ENCODE measurements at regions not wholly inside any gene's neighbourhood (a gene's known extent, or its start where the extent isn't known, plus 50 kb on each side); places are given as distances from the start of the nearest gene placed in this dataset.
"Not testable (repeated sequence)": the region's sequence is repeated elsewhere in the genome, so short reads cannot be mapped to it uniquely, and the experiment has no call there.

DNA sequence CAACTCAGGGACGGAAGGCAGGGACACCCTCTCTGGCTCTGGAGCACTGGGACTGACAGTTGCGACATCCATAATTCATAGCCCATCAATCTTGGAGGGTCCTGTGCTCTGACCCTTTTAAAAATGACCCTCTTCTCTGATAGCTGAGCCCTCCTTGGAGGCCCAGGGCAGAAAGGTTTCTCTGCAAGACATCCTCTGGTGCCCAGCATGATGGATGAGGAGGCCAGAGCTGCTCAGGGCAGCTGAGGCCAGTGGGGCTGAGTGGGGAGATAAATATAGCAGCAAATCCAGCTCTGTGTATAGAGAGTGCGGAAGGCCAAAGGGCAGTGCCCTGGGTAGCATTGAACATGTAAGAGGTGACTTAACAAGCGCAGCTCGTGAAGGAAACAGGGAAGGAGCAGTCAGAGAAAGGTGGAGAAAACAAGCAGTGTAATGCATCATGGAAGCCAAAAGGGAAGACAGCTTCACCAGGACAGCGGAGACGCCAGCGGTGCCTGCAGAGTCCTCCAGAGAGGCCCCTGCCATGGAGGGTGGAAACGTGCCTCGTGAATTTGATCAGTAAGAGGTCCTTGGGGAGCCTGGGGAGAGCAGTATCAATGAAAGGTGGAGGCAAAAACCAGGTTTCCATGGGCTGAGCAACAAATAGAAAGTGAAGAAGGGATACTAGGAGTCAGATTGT lies 50.4 kb upstream of the FMOD start:
- DNase-seq = no peak

DNA sequence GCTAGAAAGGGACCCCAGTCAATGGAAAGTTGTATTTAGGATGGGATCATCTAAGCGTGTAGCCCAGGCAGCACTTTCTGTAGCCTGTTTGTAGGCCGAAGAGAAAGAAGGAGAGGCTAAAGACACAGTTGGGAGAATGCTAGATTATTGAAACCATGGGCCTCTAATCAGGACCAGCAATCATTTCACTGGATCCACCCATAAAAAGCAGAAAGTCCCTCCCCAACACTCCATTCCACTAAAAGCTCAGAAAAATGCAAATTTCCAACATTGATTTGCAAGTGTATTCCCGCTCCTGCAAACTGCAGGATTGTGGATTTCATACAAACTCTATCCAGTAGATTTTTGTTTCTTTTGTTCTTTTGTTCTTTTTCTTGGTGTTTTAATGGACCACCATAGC lies 51.2 kb upstream of the FMOD start:
- DNase-seq = no peak

DNA sequence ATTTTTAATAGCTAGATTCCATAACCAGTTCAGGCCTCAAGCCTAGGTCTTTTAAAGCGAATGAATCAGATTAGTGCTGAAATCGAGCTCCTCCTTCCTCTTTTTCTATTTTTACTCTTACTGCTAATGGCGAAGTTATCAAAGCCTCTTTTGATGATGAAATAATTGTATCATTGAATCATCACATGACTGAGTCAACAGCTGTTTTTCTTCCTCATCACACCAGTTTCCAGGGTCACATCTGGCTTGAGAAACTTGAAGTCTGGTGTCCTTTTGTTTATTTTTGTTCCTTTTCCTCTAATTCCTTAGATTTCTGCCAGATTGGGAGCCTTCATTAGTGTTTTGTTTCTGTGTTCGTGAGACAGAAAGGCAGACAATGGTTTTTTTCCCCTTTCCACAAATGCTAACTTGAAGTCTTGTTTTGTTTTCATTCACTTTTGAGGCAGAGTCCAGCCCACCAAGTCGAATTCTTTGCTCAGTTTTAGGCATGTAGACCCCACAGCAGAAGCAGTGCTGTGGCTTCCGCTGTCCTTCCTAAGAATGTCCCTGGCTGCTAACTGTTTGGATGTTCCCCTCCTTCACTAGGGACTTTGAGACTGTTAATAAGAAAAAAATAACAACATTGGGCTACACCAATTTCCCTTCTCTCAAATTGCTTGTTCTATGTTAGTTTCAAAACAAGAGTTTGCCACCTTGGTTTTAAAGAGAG lies 51.9 kb upstream of the FMOD start:
- DNase-seq = peak; percentile 91

DNA sequence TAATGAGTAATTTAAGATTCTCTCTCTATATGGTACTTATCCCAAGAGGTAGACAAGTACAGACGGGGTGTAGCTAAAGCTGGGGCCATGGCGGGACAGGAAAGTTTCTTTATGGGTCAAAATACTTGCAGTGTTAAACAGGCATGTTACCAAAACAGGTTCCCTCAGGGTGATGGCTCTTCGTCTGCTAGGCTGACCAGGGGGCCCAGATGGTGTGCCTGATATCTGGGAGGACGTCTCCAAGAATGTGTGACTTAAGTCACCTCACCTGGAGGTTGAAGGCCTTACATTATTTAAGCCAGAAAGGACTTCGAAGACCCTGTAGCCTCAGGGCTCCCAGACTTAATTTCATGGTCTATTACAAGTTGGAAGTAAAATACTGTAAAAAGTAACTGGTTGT lies 52.7 kb upstream of the FMOD start:
- no peak for DNase-seq

DNA sequence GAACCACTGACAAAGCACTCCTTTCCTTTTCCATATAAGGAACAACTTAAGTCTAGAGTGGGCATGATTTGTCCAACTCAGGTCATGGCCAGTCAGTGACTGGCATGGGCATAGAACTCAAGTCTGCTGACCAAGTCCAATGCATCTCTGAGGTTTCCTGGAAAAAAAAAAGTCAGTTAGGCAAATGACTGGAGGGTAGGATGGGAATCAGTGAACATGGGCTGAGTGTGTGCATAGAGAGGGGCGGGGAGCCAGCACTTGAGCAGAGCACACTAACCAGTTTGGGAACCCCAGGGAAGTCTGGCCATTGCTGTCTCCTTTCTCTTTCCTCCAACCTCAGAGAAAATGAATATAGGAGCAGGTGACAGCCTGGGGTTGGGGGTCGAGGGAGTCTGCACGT lies 53.6 kb upstream of the FMOD start:
- DNase-seq = no peak

DNA sequence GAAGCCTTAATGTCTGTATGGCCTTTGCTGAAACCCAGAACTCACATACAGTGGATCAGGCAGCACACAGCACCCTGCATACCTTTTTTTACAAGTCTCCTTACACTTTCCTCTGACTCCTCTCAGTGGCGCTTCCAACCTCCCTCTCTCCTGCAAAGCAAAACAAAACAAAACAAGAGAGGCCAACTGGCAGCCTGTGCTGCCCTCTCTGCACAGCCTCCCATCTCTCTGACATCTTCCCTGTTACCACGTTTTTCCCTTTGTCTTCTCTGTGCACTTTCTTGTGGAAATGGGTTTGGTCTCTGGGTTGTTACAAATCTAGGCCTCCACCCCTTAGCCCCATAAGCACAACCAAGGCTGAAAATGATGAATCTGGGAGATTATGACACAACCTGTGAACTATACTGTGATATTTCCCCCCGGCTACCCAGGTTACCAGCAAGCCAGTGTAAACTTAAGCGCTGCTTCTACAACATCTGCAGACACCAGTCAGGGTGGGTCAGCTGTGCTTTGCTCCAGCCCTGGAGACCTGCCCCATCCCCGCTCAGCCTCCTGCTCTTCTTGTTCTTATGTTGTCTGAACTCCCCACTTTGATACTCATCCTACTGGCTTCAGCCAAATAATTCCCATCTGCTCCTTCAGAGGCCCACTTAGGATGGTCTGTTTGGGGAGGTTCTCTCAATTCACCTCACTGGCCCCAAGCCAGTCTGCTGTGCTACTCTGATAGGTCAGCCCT lies 54.9 kb upstream of the FMOD start:
- no peak for DNase-seq

DNA sequence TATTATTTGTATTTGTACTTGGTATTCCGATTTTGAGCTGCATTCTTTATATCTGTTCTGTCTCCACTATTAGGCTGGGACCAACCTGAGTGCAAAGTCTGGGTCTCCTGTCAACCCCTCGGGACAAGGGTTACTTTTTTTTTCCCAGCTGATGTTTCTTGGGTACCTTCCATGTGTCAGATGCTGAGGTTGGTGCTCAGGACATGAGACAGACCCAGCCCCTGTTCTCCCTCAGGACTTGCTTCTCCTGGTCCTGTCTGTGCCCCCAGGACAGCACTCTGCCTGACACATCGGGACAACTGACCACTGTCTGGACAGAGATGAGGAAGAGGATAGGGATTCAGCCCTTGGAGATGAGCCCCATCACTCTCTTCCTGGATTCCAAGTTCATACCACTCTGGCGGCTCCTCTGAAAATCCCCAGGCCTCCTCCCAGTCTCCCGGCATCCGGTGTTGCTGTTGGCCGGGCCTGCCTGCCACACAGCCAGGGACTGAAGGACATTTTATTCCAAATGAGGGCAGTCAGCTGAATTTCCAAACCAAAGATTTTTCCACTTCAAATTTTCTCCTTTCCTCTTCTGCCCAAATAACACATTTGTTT lies 55.6 kb upstream of the FMOD start:
- DNase-seq = no peak

DNA sequence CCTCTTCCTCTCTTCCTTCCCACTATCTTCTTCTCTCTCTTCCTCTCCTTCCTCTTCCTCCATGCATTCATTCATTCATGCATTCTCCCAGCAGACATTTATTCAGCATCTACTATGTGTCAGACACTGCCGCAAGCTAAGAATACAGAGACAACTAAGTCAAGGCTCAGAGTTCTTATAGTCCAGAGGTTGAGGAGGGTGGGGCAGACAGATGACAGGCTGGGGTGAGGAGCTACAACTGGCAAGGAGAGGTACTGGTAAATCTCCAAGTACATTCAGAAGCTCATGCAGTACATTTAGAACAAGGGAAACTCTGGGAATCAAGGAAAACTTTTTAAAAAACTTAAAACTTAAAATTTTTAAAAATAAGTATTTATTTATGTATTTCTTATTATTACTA lies 56.4 kb upstream of the FMOD start:
- DNase-seq = no peak

DNA sequence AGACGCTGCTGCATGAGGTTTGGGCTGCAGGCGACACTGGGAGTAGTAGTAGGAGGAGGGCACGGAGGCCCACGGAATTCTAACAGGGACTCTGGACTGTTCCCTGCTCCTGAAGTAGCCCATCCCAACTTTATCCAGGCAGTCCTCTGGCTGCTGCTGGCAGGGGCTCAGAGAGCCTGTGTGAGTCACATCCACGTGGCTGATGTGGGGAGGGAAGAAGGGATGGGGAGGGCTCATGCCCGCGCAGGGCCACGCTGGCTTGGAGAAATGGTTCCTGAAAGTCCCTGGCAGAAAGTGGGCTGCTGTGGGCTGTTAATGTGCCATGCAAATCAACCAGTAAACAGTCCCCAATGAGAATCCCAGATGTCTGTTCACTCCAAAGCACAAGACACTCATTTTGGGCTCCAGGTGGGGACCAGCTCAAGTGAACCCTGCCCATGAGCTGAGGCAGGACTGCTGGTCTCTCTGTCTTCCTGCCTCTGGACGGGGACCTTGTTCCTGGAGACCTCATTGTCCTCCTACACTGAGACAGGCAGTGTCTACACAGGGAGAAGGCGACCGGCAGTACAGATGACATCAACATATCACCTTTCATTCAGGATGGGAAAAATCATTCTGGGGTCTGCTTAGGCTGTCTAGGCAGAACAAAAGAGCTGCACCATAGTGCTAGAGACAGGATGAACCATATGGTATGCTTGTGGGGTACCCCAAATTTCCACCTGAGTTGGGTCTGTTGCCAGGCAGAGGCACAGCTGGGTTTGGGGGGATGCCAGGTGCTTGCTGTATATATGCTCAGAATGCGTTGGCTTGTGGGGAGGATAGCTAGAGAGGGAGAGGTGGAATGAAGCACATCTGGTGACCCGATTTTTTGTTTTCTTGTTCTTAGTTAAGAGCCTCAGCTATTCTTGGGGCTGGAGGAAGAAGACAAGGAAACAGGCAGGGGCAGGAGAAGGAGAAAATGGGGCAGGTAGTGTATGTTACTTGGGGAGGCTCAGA lies 57.9 kb upstream of the FMOD start:
- peak; percentile 75 for DNase-seq

DNA sequence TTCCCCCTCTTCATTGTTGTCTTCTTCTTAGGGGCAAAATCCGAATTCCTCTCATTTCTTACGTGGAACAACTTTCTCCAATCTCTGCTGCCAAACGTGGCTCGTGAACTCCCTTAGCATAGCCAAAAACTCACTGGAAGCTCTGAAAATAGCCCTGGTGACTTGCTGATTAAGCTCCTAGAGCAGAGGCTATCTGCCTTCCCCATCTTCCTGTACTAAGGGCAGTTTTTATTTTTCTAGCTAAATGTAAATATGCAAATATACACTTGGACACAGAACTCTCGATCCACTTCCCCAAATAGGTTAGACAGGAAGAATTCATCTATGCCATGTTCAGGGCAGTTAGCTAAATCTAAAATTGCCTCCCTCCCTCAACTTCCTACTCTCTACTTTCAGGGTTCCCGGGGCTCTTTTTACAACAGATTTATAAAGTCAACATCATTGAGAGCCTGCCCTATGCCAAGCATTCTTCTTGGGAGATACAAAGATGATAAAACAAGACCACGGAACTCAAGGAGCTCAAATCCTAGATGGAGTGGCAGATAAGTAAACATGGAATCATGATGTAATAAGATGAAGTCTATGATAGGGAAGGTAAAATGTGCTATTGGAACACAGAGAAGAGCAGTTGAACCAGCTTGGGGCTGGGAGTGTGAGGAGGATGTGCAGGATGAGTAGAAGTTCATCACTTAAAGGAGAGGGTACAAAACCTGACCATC lies 59.4 kb upstream of the FMOD start:
- DNase-seq = peak; percentile 51

DNA sequence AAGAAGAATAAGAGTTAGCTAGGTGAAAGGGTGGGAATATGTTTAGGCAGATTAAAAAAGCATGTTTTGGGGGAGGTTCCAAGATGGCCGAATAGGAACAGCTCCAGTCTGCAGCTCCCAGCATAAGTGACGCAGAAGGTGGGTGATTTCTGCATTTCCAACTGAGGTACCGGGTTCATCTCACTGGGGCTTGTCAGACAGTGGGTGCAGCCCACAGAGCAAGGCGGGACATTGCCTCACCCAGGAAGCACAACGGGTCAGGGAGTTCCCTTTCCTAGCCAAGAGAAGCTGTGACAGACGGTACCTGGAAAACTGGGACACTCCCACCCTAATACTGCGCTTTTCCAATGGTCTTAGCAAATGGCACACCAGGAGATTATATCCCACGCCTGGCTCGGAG lies 60.5 kb upstream of the FMOD start:
- not testable (repeated sequence) for DNase-seq

DNA sequence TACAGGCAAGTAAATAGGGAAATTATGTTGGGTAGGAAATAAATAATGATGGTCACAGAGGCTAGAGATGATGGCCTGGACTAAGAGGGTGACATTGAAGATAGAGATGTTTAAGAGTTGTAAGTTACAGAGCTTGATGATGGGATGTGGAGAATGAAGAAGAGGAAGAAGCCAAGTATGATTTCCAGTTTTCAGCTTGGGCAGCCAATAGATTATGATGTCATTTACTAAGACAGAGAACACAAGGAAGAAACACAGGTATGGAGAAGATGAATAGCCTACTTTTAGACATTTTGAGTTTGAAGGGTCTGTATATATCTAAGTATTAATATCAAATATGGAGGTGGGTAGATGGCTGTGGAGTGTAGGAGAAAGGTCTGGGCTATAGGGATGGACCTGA lies 56.0 kb upstream of the PRELP start:
- no peak for DNase-seq

DNA sequence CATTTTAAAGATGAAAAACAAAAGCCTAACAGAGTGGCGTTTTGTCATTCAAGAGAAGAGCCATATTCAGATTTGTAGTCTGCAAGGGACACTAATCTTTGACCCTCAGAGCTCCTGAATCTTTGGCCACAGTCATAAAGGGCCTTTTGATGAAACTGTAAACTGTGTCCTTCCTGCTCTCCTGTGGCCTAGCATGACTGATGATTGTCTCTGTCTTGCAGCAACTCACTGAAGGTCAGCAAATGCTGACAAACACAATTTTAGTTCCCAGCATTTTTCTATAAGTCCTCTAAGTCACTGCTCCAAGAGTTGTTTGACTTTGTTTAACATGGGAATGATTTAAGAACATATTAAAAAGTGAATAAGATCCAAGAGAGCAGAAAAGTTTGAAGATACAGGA lies 55.3 kb upstream of the PRELP start:
- no peak for DNase-seq

DNA sequence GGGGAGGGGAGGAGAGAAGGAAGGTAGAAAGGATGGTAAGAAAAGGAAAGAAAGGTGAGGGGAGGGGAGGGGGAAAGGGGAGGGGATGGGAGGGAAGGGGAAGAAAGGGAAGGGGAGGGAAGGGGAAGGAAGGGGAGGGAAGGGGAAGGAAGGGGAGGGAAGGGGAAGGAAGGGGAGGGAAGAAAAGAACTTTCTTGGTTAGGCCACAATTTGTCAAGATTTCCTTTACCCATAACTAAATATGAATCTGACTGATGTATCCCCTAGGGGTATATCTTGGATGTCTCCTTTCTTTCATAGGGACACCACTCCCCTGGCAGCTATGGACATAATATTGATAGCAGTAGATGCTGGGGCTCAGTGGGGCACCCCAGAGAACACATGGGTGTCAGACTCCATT lies 54.4 kb upstream of the PRELP start:
- DNase-seq = no peak

DNA sequence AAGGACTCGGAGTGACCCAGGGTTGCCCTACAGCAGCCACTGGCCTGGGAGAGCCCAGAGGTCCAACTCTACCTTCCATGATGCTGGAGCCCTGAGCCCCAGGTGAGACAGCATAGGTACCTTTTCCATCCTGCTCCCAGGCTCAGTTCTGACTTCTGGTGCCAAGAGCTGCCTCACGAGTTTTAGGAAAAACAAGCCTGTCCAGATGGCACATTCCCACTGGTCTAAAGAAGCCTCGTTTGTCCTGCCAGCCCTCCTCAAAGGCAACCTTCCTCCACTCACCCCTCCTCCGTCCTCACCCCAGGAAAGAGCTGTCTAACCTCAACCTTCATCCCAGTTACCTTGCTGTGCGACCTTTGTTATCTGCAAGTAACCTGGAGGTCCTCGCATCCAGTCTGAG lies 53.5 kb upstream of the PRELP start:
- DNase-seq = no peak

DNA sequence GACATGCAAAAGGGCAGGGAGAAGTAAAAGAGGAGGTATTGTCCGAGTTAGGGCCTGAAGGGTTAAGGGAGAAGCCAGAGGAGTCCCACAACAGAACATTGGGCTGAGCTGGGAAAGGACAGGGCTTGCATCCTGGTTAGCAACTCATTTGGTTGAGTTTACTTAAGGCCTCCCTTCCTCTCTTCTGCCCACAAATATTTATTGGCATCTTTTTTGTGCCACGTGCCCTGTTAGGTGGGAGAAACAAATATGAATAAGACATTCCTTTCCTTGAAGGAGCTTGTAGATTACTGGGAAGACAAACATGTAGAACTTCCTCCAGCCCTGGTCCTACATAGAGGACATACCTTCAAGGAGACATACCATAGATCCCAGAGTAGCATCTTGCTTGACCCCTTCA lies 53.0 kb upstream of the PRELP start:
- DNase-seq = no peak

DNA sequence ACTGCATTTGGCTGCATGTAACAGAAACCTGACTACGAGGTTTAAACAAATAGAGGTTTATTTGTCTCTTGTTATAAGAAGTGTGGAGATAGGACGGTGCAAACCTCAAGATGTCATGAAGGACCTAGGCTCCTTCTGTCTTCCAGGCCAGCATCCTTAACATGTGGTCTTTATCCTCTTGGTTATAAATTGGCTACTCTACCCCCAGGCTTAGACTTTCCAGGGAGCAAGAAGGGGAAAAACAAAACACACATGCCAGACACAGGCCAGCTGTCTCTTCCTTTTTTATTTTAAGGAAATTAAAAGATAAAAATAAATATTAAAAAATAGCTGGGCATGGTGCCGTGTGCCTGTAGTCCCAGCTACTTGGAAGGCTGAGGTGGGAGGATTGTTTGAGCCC lies 51.3 kb upstream of the PRELP start:
- no peak for DNase-seq

DNA sequence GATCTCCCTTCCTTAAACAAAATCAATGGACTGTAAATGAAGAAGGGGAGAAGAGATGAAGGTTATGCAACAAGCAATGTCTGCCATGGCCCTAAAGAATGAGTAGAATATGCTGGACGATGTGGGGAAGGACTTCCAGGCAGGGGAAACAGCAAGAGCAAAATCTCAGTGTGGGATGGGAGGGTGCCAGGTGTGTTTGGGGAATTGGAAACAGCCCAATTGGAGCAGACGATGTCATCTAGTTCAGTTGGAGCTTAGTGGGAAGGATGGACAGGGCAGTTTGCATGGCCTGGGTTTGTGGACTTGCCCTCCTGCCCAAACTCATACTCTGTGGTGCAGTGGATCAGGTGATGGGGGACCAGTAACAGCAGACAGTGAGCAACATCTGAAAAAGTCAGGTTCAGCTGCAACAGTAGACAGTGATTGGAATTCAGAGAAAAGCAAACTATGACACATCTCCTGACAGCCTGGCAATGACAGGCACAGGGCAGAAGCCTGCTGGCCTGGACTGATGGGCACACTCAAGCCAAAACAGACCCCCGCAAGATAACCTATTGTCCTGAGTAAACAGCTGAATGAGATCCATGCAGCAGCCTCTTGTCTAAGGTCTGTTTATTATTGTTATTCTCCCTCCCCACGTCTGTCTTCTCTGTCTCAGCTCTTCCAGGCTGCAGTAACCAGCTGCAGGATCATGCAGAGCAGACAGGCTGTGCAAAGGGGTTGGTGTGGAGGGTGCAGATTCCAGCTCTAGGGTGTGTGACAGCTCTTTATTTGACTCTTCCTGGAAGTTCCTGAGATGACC lies 50.5 kb upstream of the PRELP start:
- no peak for DNase-seq

DNA sequence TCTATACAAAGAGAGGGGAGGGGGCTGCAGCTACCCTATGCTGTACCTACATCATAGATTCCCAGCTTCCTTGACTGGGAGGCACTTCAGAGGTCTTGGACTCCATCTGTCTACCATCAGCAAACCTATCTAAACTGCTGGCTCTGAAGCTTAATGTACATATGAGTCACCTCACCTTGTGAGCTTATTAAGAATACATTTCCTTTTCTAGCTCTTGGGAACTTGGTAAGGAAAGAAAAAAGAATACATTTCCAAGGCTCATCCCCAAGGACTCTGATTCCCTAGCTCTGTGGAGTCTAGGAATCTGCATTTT lies 50.0 kb upstream of the PRELP start:
- DNase-seq = no peak

All from suppressor macrophage treated with lipopolysaccharide for 4 hours (primary cell).